MCF 10A (cell line): ENCODE measurements at regions not wholly inside any gene's neighbourhood (a gene's known extent, or its start where the extent isn't known, plus 50 kb on each side); places are given as distances from the start of the nearest gene placed in this dataset.

Experiments
- BruUV-seq: library from RNA; stranded (reverse); fragments of 400-500 nt; replicated peaks from 2 replicates; lab custom pipeline; 2021; lab: Mats Ljungman, UMichigan
- CTCF ChIA-PET: fragments of 300-600 bp; sonication (Branson Sonifier 250); formaldehyde crosslinking; extraction: SDS; loops from one replicate; lab custom pipeline; 2021; ENCODE audit warnings: antibody characterized with exemption, inconsistent platforms; lab: Yijun Ruan, JAX
- POLR2A ChIA-PET: fragments of 300-600, 350-650 bp; sonication (Branson Sonifier 250); formaldehyde crosslinking; extraction: SDS; loops from one replicate; lab custom pipeline; 2020; ENCODE audit warnings: antibody characterized with exemption, inconsistent platforms; lab: Yijun Ruan, JAX
- DNase-seq: peaks from one replicate; pipeline ENCODE4 v3.0.0-alpha.2; 2018; ENCODE audit not compliant: unreplicated experiment
- H3K27ac Mint-ChIP-seq: one replicate; pipeline ENCODE4 v1.8.0; 2022; ENCODE audit warnings: mild to moderate bottlenecking, low read depth, mixed read lengths; ENCODE audit not compliant: unreplicated experiment
- H3K27me3 Mint-ChIP-seq: one replicate; pipeline ENCODE4 v1.8.0; 2022; ENCODE audit warnings: mixed read lengths; ENCODE audit not compliant: insufficient read depth, unreplicated experiment
- H3K36me3 Mint-ChIP-seq: one replicate; pipeline ENCODE4 v1.8.0; 2022; ENCODE audit warnings: mild to moderate bottlenecking, moderate library complexity, mixed read lengths; ENCODE audit not compliant: insufficient read depth, unreplicated experiment
- H3K4me1 Mint-ChIP-seq: one replicate; pipeline ENCODE4 v1.8.0; 2022; ENCODE audit warnings: mixed read lengths; ENCODE audit not compliant: insufficient read depth, unreplicated experiment
- H3K4me3 Mint-ChIP-seq: one replicate; pipeline ENCODE4 v1.8.0; 2022; ENCODE audit warnings: mild to moderate bottlenecking, moderate library complexity, mixed read lengths; ENCODE audit not compliant: unreplicated experiment
- H3K9me3 Mint-ChIP-seq: one replicate; pipeline ENCODE4 v1.8.0; 2022; ENCODE audit warnings: mixed read lengths; ENCODE audit not compliant: unreplicated experiment
- CTCF ChIP-seq: fragments of 200-600 bp; IDR thresholded peaks from one replicate; pipeline ENCODE4 v1.8.0; 2022; ENCODE audit warnings: antibody characterized with exemption, mild to moderate bottlenecking; ENCODE audit not compliant: unreplicated experiment
- intact Hi-C: fragments of 100-400 bp; cut with micrococcal nuclease; formaldehyde crosslinking; loops from 2 replicates; pipeline ENCODE4 v1.14.1; 2022

GRCh38 chr14:62159314-62159713 lies 397.1 kb downstream of the SNAPC1 start:
- Mint-ChIP-seq H3K4me3 (no peak overlapping the region), H3K9me3 (no peaks in the 10 kb centered on the region), H3K27me3 (no peaks in the 10 kb centered on the region), H3K4me1 (no peaks in the 10 kb centered on the region), H3K36me3 (no peaks in the 10 kb centered on the region), H3K27ac (no peak overlapping the region)
- BruUV-seq, result no TSS peak
- CTCF ChIA-PET, result interaction anchor here (0.5 kb wide), 1 partner anchor 42 kb away, joined by 4 read pairs; no protein-coding TSS in a partner anchor
- intact Hi-C loops, result no loop called here
- no peak for DNase-seq
- no peak for TF ChIP-seq CTCF
- POLR2A ChIA-PET, result no interaction called here

DNA sequence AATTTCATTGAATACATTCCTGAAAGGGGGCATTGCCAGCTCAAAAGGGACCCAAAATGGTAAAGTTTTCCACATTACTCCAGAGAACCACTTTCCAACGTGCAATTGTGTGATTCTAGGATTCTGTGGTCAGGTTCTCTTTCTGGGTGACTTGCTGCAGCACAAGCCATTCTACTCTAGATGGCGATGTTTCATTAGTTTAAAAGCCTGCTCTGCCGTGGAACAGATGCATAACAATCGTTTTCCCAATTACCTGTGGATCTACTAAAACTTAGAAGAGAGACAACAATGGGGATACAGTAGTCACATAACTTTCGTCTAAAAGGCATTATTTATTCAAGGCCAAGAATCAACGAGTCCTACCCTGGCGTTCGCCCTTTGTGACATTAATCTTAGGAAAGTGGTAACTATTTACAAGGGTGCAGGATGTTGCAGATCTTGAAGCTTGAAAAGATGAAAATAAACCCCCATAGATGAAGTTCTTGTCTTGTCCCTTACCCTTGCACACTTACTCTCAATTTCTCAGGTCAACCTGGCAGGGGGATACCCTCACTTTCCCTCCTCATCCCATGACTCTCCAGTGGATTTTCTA lies 400.9 kb downstream of the SNAPC1 start:
- peak; percentile 64 for DNase-seq
- peak; percentile 84 for TF ChIP-seq CTCF
- BruUV-seq, result no TSS peak
- no peaks in the 10 kb centered on the region for H3K9me3 Mint-ChIP-seq
- H3K4me1 Mint-ChIP-seq, result no peaks in the 10 kb centered on the region
- no peaks in the 10 kb centered on the region for H3K27me3 Mint-ChIP-seq
- ChIA-PET CTCF (interaction anchor here (0.6 to 2.6 kb wide), 18 partner anchors 9 to 1602 kb away, joined by 3 to 7 read pairs (median 3); partner anchors contain the start of gene RHOJ), POLR2A (no interaction called here)
- no peaks in the 10 kb centered on the region for H3K36me3 Mint-ChIP-seq
- H3K27ac Mint-ChIP-seq, result no peak overlapping the region
- intact Hi-C loops, result loop anchor here (1.0 kb wide), 1 partner anchor 1113 kb away; no protein-coding TSS in a partner anchor
- H3K4me3 Mint-ChIP-seq, result no peak overlapping the region

GRCh38 chr14:62168564-62169155 lies 406.4 kb downstream of the SNAPC1 start:
- no peaks in the 10 kb centered on the region for H3K9me3 Mint-ChIP-seq
- BruUV-seq, result no TSS peak
- DNase-seq, result no peak
- ChIA-PET CTCF (interaction anchor here (0.5 to 1.6 kb wide), 8 partner anchors 8 to 1527 kb away, joined by 3 to 11 read pairs (median 3); no protein-coding TSS in a partner anchor), POLR2A (no interaction called here)
- TF ChIP-seq CTCF, result peak; percentile 29
- intact Hi-C loops, result no loop called here
- H3K27ac Mint-ChIP-seq, result no peak overlapping the region
- H3K4me1 Mint-ChIP-seq, result no peaks in the 10 kb centered on the region
- no peak overlapping the region for H3K4me3 Mint-ChIP-seq
- no peaks in the 10 kb centered on the region for H3K27me3 Mint-ChIP-seq
- H3K36me3 Mint-ChIP-seq, result no peaks in the 10 kb centered on the region

GRCh38 chr14:62179367-62180018 lies 417.3 kb downstream of the SNAPC1 start:
- ChIA-PET CTCF (interaction anchor here (0.6 to 3.6 kb wide), 41 partner anchors 8 to 1591 kb away, joined by 3 to 56 read pairs (median 3); partner anchors contain the start of gene KCNH5), POLR2A (interaction anchor here (0.6 to 1.2 kb wide), 3 partner anchors 12 to 869 kb away, joined by 3 to 16 read pairs (median 4); no protein-coding TSS in a partner anchor)
- H3K4me3 Mint-ChIP-seq, result no peak overlapping the region
- peak; percentile 86 for DNase-seq
- no TSS peak for BruUV-seq
- peaks cover 12% of the 10 kb centered on the region for H3K4me1 Mint-ChIP-seq
- no peaks in the 10 kb centered on the region for H3K9me3 Mint-ChIP-seq
- H3K36me3 Mint-ChIP-seq, result no peaks in the 10 kb centered on the region
- no peaks in the 10 kb centered on the region for H3K27me3 Mint-ChIP-seq
- peak overlapping the region; percentile 39 for H3K27ac Mint-ChIP-seq
- intact Hi-C loops, result loop anchor here (1.0 to 10.0 kb wide), 6 partner anchors 513 to 1097 kb away; no protein-coding TSS in a partner anchor
- TF ChIP-seq CTCF, result peak; percentile 71
